Vagina (tissue), 2 donors: ENCODE measurements at regions not wholly inside any gene's neighbourhood (a gene's known extent, or its start where the extent isn't known, plus 50 kb on each side); places are given as distances from the start of the nearest gene placed in this dataset.

Experiments used
- DNase-seq, 2 donors: peaks; one replicate each; pipeline ENCODE4 v3.0.0-alpha.2; 2017; ENCODE audit errors: extremely low spot score in 2 of 2
- H3K27ac ChIP-seq: fragments of 200-600 bp; sonication (generic); one replicate; pipeline ENCODE4 v1.5.1; 2019
- H3K27me3 ChIP-seq: fragments of 200-600 bp; sonication (generic); one replicate; pipeline ENCODE4 v1.5.1; 2019
- H3K36me3 ChIP-seq, 2 donors: fragments of 200-600 bp; sonication (generic); one replicate each; pipeline ENCODE4 v1.5.1; 2017 to 2019
- H3K4me1 ChIP-seq: fragments of 200-600 bp; sonication (generic); one replicate; pipeline ENCODE4 v1.5.1; 2019
- H3K4me3 ChIP-seq, 2 donors: fragments of 200-600 bp; sonication (generic); 1 replicate in 1 of 2; 2 replicates in 1 of 2; pipeline ENCODE4 v1.5.1; 2016 to 2019
- H3K9me3 ChIP-seq: fragments of 200-600 bp; sonication (generic); one replicate; pipeline ENCODE4 v1.5.1; 2019
- POLR2A ChIP-seq, 2 donors: fragments of 450-650 bp; IDR thresholded peaks; one replicate each; pipeline ENCODE4 v1.6.1; 2017; ENCODE audit warnings: antibody characterized with exemption in 2 of 2, mild to moderate bottlenecking in 2 of 2, moderate library complexity in 2 of 2
- POLR2AphosphoS5 ChIP-seq, 2 donors: sonication (generic); formaldehyde crosslinking; IDR thresholded peaks; one replicate each; pipeline ENCODE4 v1.9.0; 2017; ENCODE audit warnings: antibody characterized with exemption in 2 of 2, mild to moderate bottlenecking in 2 of 2, low read depth in 1 of 2; ENCODE audit not compliant: insufficient read depth in 1 of 2
- intact Hi-C: fragments of 100-400 bp; cut with DNase I; formaldehyde crosslinking; loops from one replicate; pipeline ENCODE4 v1.15.1; 2023
- TF ChIP-seq, protein P1 (sequence below), 3 experiments: fragments of 450-650 bp in 2 of 3; fragments of 200-600 bp in 1 of 3; sonication (generic) in 1 of 3; IDR thresholded peaks; one replicate each; pipeline ENCODE4 v1.5.1; 2017 to 2019; ENCODE audit warnings: antibody characterized with exemption in 3 of 3, mild to moderate bottlenecking in 2 of 3, moderate library complexity in 2 of 3

DNA sequence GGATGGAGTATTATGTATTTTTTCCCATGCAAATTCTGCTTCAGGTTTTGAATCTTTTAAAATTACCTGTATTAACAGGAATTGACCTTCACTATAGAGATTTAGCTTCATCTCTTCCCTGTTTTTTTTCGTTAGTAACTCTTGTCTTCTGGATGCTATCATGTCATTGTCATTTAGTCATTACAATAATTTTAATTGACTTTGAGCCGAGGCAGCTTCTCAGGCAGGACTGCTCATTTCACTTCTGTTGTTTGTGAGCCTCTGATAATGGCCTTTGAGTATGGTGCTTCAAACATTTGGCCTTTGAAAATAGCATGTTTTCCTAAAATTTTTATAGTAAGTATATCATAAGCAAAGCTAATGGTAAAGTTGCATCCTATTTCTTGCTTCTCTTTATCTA is 375.1 kb upstream of the MMS22L start:
- TF ChIP-seq, protein P1, sequence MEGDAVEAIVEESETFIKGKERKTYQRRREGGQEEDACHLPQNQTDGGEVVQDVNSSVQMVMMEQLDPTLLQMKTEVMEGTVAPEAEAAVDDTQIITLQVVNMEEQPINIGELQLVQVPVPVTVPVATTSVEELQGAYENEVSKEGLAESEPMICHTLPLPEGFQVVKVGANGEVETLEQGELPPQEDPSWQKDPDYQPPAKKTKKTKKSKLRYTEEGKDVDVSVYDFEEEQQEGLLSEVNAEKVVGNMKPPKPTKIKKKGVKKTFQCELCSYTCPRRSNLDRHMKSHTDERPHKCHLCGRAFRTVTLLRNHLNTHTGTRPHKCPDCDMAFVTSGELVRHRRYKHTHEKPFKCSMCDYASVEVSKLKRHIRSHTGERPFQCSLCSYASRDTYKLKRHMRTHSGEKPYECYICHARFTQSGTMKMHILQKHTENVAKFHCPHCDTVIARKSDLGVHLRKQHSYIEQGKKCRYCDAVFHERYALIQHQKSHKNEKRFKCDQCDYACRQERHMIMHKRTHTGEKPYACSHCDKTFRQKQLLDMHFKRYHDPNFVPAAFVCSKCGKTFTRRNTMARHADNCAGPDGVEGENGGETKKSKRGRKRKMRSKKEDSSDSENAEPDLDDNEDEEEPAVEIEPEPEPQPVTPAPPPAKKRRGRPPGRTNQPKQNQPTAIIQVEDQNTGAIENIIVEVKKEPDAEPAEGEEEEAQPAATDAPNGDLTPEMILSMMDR (IDR thresholded peaks at IDR 0.05) = no peak
- TF ChIP-seq POLR2AphosphoS5 (IDR thresholded peaks at IDR 0.05; ENCODE audit: insufficient read depth in 1 of 2, low read depth in 1 of 2) = no peak
- TF ChIP-seq POLR2A (IDR thresholded peaks at IDR 0.05) = no peak
- no peaks in the 10 kb centered on the region for H3K27me3 ChIP-seq
- H3K36me3 ChIP-seq = no peaks in the 10 kb centered on the region
- intact Hi-C loops = no loop called here
- H3K27ac ChIP-seq = no peak overlapping the region
- H3K4me3 ChIP-seq = no peak overlapping the region
- no peak for DNase-seq
- H3K9me3 ChIP-seq = no peaks in the 10 kb centered on the region
- no peaks in the 10 kb centered on the region for H3K4me1 ChIP-seq

DNA sequence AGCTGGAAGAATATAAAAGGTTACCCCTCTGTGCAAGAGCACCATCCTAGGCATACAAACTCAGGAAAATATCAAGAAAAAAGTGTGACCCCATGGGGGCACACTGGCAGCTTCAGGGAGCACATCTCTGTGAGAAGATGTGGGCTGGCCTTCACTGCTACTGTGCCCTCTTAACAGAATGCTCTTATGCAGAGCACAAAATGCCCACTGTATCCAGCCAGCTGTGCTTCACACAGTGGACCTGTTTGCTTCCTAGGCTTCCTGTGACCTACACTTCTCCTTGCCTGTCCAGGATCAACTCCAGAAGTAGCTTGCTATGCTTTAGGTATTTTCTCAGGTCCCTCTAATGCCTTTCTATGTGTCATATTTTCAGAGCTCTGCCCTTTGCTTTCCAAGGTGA is 380.2 kb upstream of the MMS22L start:
- no peak for DNase-seq
- H3K4me3 ChIP-seq = no peak overlapping the region
- TF ChIP-seq POLR2AphosphoS5 (IDR thresholded peaks at IDR 0.05; ENCODE audit: insufficient read depth in 1 of 2, low read depth in 1 of 2) (no peak), POLR2A (IDR thresholded peaks at IDR 0.05) (no peak)
- TF ChIP-seq, protein P1 (IDR thresholded peaks at IDR 0.05) = no peak

DNA sequence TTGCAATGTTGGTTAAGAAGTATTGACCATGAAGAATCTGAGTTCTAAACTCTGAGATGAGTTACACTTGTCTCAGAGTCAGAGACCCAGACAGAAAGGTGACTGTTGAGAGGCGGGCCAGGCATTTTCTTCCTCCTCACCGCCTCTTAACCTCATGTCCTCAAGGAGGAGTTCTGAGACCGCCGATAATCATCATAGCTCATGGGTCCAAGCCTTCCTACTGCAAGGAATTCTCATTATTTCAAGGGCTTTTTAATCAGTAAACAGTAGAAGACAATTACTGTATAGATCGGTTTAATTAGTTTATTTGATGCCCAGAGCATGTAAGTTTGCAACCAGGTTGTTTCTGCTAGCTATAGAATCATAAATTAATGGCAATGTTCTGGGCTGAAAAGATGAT is 382.4 kb upstream of the MMS22L start:
- no peaks in the 10 kb centered on the region for H3K27me3 ChIP-seq
- intact Hi-C loops = no loop called here
- H3K27ac ChIP-seq = no peak overlapping the region
- no peak overlapping the region for H3K4me3 ChIP-seq
- H3K4me1 ChIP-seq = no peaks in the 10 kb centered on the region
- H3K36me3 ChIP-seq = no peaks in the 10 kb centered on the region
- no peak for DNase-seq
- no peaks in the 10 kb centered on the region for H3K9me3 ChIP-seq
- TF ChIP-seq POLR2AphosphoS5 (IDR thresholded peaks at IDR 0.05; ENCODE audit: insufficient read depth in 1 of 2, low read depth in 1 of 2) (no peak), POLR2A (IDR thresholded peaks at IDR 0.05) (no peak)
- TF ChIP-seq, protein P1 (IDR thresholded peaks at IDR 0.05) = no peak

More for the DNA sequence above, 380.2 kb upstream of the MMS22L start:
- no peaks in the 10 kb centered on the region for H3K36me3 ChIP-seq
- no peak overlapping the region for H3K27ac ChIP-seq
- H3K9me3 ChIP-seq = no peaks in the 10 kb centered on the region
- intact Hi-C loops = no loop called here
- no peaks in the 10 kb centered on the region for H3K4me1 ChIP-seq
- H3K27me3 ChIP-seq = no peaks in the 10 kb centered on the region

DNA sequence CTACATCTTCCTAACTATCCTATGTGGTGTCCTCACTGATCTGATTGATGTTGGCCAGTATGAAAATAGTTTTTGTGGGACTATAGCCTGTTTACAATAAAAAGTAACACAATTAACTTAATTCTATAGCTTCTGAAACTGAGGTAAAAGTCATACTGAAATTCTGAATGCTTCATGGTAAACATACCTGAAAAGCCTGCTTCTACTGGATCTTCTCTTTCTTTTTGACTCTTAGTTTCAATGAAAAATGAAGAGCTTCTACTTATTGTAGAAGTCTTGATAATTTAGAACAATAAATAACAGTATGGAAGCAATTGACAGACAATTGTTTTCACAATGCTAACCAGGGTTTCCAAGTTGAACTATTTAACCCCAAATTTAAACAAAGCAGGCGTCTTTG is 383.9 kb upstream of the MMS22L start:
- Histone ChIP-seq H3K4me1 (no peaks in the 10 kb centered on the region), H3K36me3 (no peaks in the 10 kb centered on the region), H3K27me3 (no peaks in the 10 kb centered on the region), H3K4me3 (no peak overlapping the region), H3K27ac (no peak overlapping the region), H3K9me3 (no peaks in the 10 kb centered on the region)
- no peak for DNase-seq
- TF ChIP-seq POLR2A (IDR thresholded peaks at IDR 0.05) (no peak), POLR2AphosphoS5 (IDR thresholded peaks at IDR 0.05; ENCODE audit: insufficient read depth in 1 of 2, low read depth in 1 of 2) (no peak)
- TF ChIP-seq, protein P1 (IDR thresholded peaks at IDR 0.05) = no peak
- intact Hi-C loops = no loop called here

DNA sequence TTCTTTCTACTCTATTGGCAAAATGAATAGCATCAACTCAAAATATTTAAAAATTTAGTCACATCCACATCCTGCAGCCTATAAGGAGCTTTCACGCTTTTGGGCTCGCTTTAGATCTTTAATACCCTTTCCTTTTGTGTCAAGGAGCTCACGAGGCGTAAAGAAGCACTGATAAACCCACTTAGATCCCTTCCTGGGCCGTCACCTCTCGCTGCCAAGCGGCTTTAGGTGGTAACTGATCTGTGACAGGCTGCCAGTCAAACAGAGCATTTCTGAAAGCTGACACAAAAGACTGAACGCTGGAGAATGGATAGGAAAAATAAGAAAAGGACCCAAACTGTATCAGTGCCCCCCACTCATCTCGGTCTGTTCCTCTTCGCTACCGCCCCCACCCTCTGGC is 385.7 kb upstream of the MMS22L start:
- DNase-seq = no peak
- TF ChIP-seq POLR2A (IDR thresholded peaks at IDR 0.05) = no peak
- Histone ChIP-seq H3K4me3 (peak overlapping the region in 1 of 2 donors; percentile 2), H3K27ac (no peak overlapping the region), H3K4me1 (no peaks in the 10 kb centered on the region), H3K27me3 (no peaks in the 10 kb centered on the region), H3K9me3 (no peaks in the 10 kb centered on the region), H3K36me3 (no peaks in the 10 kb centered on the region)
- intact Hi-C loops = no loop called here
